ENCODE measurements at regions not wholly inside any gene's neighbourhood (a gene's known extent, or its start where the extent isn't known, plus 50 kb on each side); places are given as distances from the start of the nearest gene placed in this dataset.

GRCh38 chr1:29399465-29399864, 163.1 kb downstream of the PTPRU start:
- no peaks in the 10 kb centered on the region for H3K9me2 ChIP-seq (ENCODE audit: insufficient read depth, low read length)
- H3K79me2 ChIP-seq (replicated peaks; ENCODE audit: insufficient read depth, low read length), result no peaks in the 10 kb centered on the region
- H2AFZ ChIP-seq (ENCODE audit: low read depth, low read length), result no peak overlapping the region
- TF ChIP-seq SMC3 (conservative IDR thresholded peaks at IDR 0.05; ENCODE audit: poor library complexity), result no peak
- no peak for TF ChIP-seq CTCF (IDR thresholded peaks at IDR 0.05; ENCODE audit: poor library complexity, severe bottlenecking)
- no peak for TF ChIP-seq TAF1 (IDR thresholded peaks at IDR 0.05; ENCODE audit: low read depth)
- TF ChIP-seq MXI1 (conservative IDR thresholded peaks at IDR 0.05; ENCODE audit: poor library complexity, severe bottlenecking), result no peak
- TF ChIP-seq REST (IDR thresholded peaks at IDR 0.05; ENCODE audit: borderline replicate concordance), result no peak
- TF ChIP-seq EP300 (conservative IDR thresholded peaks at IDR 0.05; ENCODE audit: poor library complexity, severe bottlenecking), result no peak
- no peak for TF ChIP-seq EZH2 (IDR thresholded peaks at IDR 0.05; ENCODE audit: borderline replicate concordance, insufficient read depth, low read length, poor library complexity, severe bottlenecking)
- TF ChIP-seq RAD21 (conservative IDR thresholded peaks at IDR 0.05), result no peak
- TF ChIP-seq POLR2AphosphoS5 (IDR thresholded peaks at IDR 0.05), result no peak
- H3K4me2 ChIP-seq (ENCODE audit: low read length), result no peak overlapping the region
- no peaks in the 10 kb centered on the region for H4K20me1 ChIP-seq (ENCODE audit: insufficient read depth)
- H3K27me3 ChIP-seq (ENCODE audit: insufficient read depth, low read depth, low read length), result no peaks in the 10 kb centered on the region
- no peaks in the 10 kb centered on the region for H3K9me3 ChIP-seq (ENCODE audit: low read length)
- H3K4me3 ChIP-seq (ENCODE audit: low read length), result no peak overlapping the region
- H3K36me3 ChIP-seq (ENCODE audit: insufficient read depth, low read length), result no peaks in the 10 kb centered on the region
- H3F3A ChIP-seq (ENCODE audit: insufficient read depth, low read length, poor library complexity, severe bottlenecking), result no peaks in the 10 kb centered on the region
- H3K27ac ChIP-seq (ENCODE audit: low read length), result no peak overlapping the region
- no peak overlapping the region for H3K9ac ChIP-seq (ENCODE audit: low read length)

GRCh38 chr1:29398431-29398830, 162.1 kb downstream of the PTPRU start:
- Histone ChIP-seq H3K36me3 (ENCODE audit: insufficient read depth, low read length) (no peaks in the 10 kb centered on the region), H3K9me2 (ENCODE audit: insufficient read depth, low read length) (no peaks in the 10 kb centered on the region), H3K79me2 (replicated peaks; ENCODE audit: insufficient read depth, low read length) (no peaks in the 10 kb centered on the region), H3K4me3 (ENCODE audit: low read length) (no peak overlapping the region), H3K27ac (ENCODE audit: low read length) (no peak overlapping the region), H3K4me2 (ENCODE audit: low read length) (no peak overlapping the region), H3K27me3 (ENCODE audit: insufficient read depth, low read depth, low read length) (no peaks in the 10 kb centered on the region), H3K9ac (ENCODE audit: low read length) (no peak overlapping the region), H4K20me1 (ENCODE audit: insufficient read depth) (no peaks in the 10 kb centered on the region), H2AFZ (ENCODE audit: low read depth, low read length) (no peak overlapping the region), H3K9me3 (ENCODE audit: low read length) (no peaks in the 10 kb centered on the region), H3F3A (ENCODE audit: insufficient read depth, low read length, poor library complexity, severe bottlenecking) (no peaks in the 10 kb centered on the region)
- no peak for TF ChIP-seq EP300 (conservative IDR thresholded peaks at IDR 0.05; ENCODE audit: poor library complexity, severe bottlenecking)
- TF ChIP-seq EZH2 (IDR thresholded peaks at IDR 0.05; ENCODE audit: borderline replicate concordance, insufficient read depth, low read length, poor library complexity, severe bottlenecking), result no peak
- no peak for TF ChIP-seq TAF1 (IDR thresholded peaks at IDR 0.05; ENCODE audit: low read depth)
- TF ChIP-seq MXI1 (conservative IDR thresholded peaks at IDR 0.05; ENCODE audit: poor library complexity, severe bottlenecking), result no peak

Measured in neural cell (in vitro differentiated cells).